Astrocyte (in vitro differentiated cells and primary cell): ENCODE measurements at regions not wholly inside any gene's neighbourhood (a gene's known extent, or its start where the extent isn't known, plus 50 kb on each side); places are given as distances from the start of the nearest gene placed in this dataset.
"Not testable (repeated sequence)": the region's sequence is repeated elsewhere in the genome, so short reads cannot be mapped to it uniquely, and the experiment has no call there.

Experiments
- EZH2 ChIP-seq: IDR thresholded peaks from 2 replicates; pipeline ENCODE4 v1.6.1; 2012; ENCODE audit warnings: mild to moderate bottlenecking, low read length, inconsistent platforms; ENCODE audit not compliant: insufficient read depth
- TF ChIP-seq, protein P1 (sequence below): IDR thresholded peaks from 2 replicates; pipeline ENCODE4 v1.5.1; 2011; ENCODE audit warnings: low read depth, mild to moderate bottlenecking, inconsistent platforms, low read length, moderate library complexity; ENCODE audit not compliant: insufficient read depth

DNA sequence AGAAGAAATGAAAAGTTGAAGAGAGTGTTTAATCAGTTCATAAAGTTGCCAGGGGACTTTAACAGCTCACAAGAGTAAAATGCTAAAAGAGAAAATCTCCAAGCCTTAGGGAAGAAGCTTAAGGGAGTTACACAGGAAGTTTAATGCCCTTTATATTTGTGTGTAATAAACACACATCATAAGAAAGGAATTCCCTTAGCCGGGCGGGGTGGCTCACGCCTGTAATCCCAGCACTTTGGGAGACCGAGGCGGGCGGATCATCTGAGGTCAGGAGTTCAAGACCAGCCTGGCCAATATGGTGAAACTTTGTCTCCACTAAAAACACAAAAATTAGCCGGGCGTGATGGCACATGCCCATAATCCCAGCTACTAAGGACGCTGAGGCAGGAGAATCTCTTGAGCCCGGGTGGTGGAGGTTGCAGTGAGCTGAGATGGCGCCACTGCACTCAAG lies 95.4 kb upstream of the CAB39 start:
- TF ChIP-seq, protein P1, sequence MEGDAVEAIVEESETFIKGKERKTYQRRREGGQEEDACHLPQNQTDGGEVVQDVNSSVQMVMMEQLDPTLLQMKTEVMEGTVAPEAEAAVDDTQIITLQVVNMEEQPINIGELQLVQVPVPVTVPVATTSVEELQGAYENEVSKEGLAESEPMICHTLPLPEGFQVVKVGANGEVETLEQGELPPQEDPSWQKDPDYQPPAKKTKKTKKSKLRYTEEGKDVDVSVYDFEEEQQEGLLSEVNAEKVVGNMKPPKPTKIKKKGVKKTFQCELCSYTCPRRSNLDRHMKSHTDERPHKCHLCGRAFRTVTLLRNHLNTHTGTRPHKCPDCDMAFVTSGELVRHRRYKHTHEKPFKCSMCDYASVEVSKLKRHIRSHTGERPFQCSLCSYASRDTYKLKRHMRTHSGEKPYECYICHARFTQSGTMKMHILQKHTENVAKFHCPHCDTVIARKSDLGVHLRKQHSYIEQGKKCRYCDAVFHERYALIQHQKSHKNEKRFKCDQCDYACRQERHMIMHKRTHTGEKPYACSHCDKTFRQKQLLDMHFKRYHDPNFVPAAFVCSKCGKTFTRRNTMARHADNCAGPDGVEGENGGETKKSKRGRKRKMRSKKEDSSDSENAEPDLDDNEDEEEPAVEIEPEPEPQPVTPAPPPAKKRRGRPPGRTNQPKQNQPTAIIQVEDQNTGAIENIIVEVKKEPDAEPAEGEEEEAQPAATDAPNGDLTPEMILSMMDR, result not testable (repeated sequence)
- TF ChIP-seq EZH2, result not testable (repeated sequence)
